ENCODE measurements at regions not wholly inside any gene's neighbourhood (a gene's known extent, or its start where the extent isn't known, plus 50 kb on each side); places are given as distances from the start of the nearest gene placed in this dataset.

DNA sequence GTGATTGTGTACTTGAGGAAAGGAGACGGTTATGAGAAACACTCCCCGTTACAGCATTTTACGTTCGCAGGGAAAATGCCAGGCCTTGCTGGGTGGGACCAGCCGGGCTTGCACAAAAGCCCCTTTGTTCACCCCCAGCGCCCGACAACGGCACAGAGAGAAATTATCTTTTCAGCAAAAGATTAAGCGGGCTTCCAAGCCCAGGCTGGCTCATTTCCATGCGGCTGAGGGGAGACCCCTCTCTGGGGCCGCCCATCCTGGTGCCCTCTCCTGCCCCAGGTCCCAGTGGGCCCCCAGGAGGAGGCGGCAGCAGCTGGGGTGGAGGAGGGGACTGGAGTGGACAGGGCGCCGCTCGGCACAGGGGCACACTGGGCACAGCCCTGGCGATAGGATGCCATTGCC, 50.8 kb upstream of the NOTCH1 start (continued):
- TF ChIP-seq, protein P1, sequence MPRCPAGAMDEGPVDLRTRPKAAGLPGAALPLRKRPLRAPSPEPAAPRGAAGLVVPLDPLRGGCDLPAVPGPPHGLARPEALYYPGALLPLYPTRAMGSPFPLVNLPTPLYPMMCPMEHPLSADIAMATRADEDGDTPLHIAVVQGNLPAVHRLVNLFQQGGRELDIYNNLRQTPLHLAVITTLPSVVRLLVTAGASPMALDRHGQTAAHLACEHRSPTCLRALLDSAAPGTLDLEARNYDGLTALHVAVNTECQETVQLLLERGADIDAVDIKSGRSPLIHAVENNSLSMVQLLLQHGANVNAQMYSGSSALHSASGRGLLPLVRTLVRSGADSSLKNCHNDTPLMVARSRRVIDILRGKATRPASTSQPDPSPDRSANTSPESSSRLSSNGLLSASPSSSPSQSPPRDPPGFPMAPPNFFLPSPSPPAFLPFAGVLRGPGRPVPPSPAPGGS (IDR thresholded peaks at IDR 0.05), result no peak
- TF ChIP-seq, protein P2, sequence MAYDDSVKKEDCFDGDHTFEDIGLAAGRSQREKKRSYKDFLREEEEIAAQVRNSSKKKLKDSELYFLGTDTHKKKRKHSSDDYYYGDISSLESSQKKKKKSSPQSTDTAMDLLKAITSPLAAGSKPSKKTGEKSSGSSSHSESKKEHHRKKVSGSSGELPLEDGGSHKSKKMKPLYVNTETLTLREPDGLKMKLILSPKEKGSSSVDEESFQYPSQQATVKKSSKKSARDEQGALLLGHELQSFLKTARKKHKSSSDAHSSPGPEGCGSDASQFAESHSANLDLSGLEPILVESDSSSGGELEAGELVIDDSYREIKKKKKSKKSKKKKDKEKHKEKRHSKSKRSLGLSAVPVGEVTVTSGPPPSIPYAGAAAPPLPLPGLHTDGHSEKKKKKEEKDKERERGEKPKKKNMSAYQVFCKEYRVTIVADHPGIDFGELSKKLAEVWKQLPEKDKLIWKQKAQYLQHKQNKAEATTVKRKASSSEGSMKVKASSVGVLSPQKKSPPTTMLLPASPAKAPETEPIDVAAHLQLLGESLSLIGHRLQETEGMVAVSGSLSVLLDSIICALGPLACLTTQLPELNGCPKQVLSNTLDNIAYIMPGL (CRISPR knock-in tag; IDR thresholded peaks at IDR 0.05; ENCODE audit: borderline replicate concordance), result no peak
- TF ChIP-seq HDAC2 (IDR thresholded peaks at IDR 0.05) (no peak), NFE2L2 (conservative IDR thresholded peaks at IDR 0.05; ENCODE audit: low read length) (no peak), POLR2AphosphoS2 (conservative IDR thresholded peaks at IDR 0.05; ENCODE audit: low read length) (no peak), GATA3 (IDR thresholded peaks at IDR 0.05; ENCODE audit: borderline replicate concordance) (no peak), ZSCAN20 (CRISPR knock-in tag; IDR thresholded peaks at IDR 0.05) (no peak), HOXB13 (CRISPR knock-in tag; IDR thresholded peaks at IDR 0.05; ENCODE audit: low read depth) (no peak), EP300 (IDR thresholded peaks at IDR 0.05) (no peak)
- TF ChIP-seq, protein P3, sequence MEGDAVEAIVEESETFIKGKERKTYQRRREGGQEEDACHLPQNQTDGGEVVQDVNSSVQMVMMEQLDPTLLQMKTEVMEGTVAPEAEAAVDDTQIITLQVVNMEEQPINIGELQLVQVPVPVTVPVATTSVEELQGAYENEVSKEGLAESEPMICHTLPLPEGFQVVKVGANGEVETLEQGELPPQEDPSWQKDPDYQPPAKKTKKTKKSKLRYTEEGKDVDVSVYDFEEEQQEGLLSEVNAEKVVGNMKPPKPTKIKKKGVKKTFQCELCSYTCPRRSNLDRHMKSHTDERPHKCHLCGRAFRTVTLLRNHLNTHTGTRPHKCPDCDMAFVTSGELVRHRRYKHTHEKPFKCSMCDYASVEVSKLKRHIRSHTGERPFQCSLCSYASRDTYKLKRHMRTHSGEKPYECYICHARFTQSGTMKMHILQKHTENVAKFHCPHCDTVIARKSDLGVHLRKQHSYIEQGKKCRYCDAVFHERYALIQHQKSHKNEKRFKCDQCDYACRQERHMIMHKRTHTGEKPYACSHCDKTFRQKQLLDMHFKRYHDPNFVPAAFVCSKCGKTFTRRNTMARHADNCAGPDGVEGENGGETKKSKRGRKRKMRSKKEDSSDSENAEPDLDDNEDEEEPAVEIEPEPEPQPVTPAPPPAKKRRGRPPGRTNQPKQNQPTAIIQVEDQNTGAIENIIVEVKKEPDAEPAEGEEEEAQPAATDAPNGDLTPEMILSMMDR (IDR thresholded peaks at IDR 0.05), result no peak

DNA sequence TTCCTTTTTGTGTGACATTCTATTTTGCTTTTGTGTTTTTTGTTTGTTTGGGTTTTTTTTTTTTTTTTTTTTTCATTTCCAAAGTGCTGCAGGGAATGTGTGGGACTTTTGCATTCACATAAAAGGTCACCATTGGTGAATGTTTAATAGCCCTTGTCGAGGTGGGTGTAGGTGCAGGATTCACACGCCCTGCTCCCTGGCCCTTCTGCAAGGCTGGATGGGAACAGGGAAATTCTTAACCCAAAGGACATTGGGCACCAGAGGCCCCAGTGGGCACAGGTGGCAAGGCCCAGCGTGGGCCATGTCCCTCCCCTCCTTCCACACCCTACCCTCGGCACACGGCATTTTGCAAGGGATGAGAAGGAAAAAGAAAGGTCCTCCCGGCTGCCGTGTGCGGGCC, 50.4 kb upstream of the NOTCH1 start:
- ChIA-PET POLR2A (no interaction called here), CTCF (interaction anchor here (0.9 kb wide), 1 partner anchor 10 kb away, joined by 3 read pairs; no protein-coding TSS in a partner anchor)
- no peak for FAIRE-seq
- H3K27ac ChIP-seq, result peak overlapping the region in 1 of 2 experiments; percentile 61; a peak in 1 of 6 replicates
- H3K4me3 ChIP-seq, result no peak overlapping the region
- no peak for DNase-seq (ENCODE audit: low read depth in 1 of 2, low spot score in 1 of 2)
- TF ChIP-seq, protein P4, sequence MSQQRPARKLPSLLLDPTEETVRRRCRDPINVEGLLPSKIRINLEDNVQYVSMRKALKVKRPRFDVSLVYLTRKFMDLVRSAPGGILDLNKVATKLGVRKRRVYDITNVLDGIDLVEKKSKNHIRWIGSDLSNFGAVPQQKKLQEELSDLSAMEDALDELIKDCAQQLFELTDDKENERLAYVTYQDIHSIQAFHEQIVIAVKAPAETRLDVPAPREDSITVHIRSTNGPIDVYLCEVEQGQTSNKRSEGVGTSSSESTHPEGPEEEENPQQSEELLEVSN (IDR thresholded peaks at IDR 0.05; ENCODE audit: borderline replicate concordance, low read depth), result no peak
- TF ChIP-seq, protein P5, sequence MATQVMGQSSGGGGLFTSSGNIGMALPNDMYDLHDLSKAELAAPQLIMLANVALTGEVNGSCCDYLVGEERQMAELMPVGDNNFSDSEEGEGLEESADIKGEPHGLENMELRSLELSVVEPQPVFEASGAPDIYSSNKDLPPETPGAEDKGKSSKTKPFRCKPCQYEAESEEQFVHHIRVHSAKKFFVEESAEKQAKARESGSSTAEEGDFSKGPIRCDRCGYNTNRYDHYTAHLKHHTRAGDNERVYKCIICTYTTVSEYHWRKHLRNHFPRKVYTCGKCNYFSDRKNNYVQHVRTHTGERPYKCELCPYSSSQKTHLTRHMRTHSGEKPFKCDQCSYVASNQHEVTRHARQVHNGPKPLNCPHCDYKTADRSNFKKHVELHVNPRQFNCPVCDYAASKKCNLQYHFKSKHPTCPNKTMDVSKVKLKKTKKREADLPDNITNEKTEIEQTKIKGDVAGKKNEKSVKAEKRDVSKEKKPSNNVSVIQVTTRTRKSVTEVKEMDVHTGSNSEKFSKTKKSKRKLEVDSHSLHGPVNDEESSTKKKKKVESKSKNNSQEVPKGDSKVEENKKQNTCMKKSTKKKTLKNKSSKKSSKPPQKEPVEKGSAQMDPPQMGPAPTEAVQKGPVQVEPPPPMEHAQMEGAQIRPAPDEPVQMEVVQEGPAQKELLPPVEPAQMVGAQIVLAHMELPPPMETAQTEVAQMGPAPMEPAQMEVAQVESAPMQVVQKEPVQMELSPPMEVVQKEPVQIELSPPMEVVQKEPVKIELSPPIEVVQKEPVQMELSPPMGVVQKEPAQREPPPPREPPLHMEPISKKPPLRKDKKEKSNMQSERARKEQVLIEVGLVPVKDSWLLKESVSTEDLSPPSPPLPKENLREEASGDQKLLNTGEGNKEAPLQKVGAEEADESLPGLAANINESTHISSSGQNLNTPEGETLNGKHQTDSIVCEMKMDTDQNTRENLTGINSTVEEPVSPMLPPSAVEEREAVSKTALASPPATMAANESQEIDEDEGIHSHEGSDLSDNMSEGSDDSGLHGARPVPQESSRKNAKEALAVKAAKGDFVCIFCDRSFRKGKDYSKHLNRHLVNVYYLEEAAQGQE (IDR thresholded peaks at IDR 0.05), result no peak
- TF ChIP-seq POLR2A (IDR thresholded peaks at IDR 0.05; ENCODE audit: low read length) (no peak), ZSCAN20 (CRISPR knock-in tag; IDR thresholded peaks at IDR 0.05) (no peak), NR3C1 (IDR thresholded peaks at IDR 0.05) (no peak), GATA3 (IDR thresholded peaks at IDR 0.05; ENCODE audit: borderline replicate concordance) (no peak), NPAS2 (CRISPR knock-in tag; IDR thresholded peaks at IDR 0.05; ENCODE audit: borderline replicate concordance) (no peak), HOXB5 (CRISPR knock-in tag; IDR thresholded peaks at IDR 0.05) (no peak), BHLHE40 (IDR thresholded peaks at IDR 0.05; ENCODE audit: low read depth, low read length) (no peak), SMC3 (IDR thresholded peaks at IDR 0.05) (no peak), NFE2L2 (conservative IDR thresholded peaks at IDR 0.05; ENCODE audit: low read length) (no peak), TFCP2L1 (CRISPR knock-in tag; IDR thresholded peaks at IDR 0.05) (no peak), CHD4 (IDR thresholded peaks at IDR 0.05; ENCODE audit: borderline replicate concordance) (no peak), HOXB13 (CRISPR knock-in tag; IDR thresholded peaks at IDR 0.05; ENCODE audit: low read depth) (no peak), TP53 (CRISPR knock-in tag; IDR thresholded peaks at IDR 0.05) (no peak), JUN (IDR thresholded peaks at IDR 0.05) (no peak), HOXA7 (CRISPR knock-in tag; IDR thresholded peaks at IDR 0.05) (no peak), FOSB (CRISPR knock-in tag; IDR thresholded peaks at IDR 0.05) (no peak)
- TF ChIP-seq, protein P6, sequence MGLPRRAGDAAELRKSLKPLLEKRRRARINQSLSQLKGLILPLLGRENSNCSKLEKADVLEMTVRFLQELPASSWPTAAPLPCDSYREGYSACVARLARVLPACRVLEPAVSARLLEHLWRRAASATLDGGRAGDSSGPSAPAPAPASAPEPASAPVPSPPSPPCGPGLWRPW (IDR thresholded peaks at IDR 0.05), result no peak
- TF ChIP-seq, protein P1 (IDR thresholded peaks at IDR 0.05), result no peak
- no peaks in the 10 kb centered on the region for H3K9me3 ChIP-seq
- H3K4me1 ChIP-seq, result peaks cover 20% of the 10 kb centered on the region
- ATAC-seq, result no peak
- H3K4me2 ChIP-seq, result peak overlapping the region; percentile 44; the same call in 2 of the 3 replicates
- 53% methylated on average over 8 of the region's 8 CpGs for WGBS (ENCODE audit: missing lambda C conversion rate)
